Loucy (cell line): ENCODE measurements at regions not wholly inside any gene's neighbourhood (a gene's known extent, or its start where the extent isn't known, plus 50 kb on each side); places are given as distances from the start of the nearest gene placed in this dataset.

Source experiments
- EZH2phosphoT487 ChIP-seq: fragments of 200-600 bp; IDR thresholded peaks from 2 replicates; pipeline ENCODE4 v1.6.1; 2018; ENCODE audit warnings: antibody characterized with exemption, mild to moderate bottlenecking, moderate library complexity, borderline replicate concordance
- TF ChIP-seq, protein P1 (sequence below): fragments of 200-600 bp; sonication (generic); conservative IDR thresholded peaks from 2 replicates; pipeline ENCODE4 v1.5.1; 2014; ENCODE audit warnings: mild to moderate bottlenecking, antibody characterized with exemption, low read length

DNA sequence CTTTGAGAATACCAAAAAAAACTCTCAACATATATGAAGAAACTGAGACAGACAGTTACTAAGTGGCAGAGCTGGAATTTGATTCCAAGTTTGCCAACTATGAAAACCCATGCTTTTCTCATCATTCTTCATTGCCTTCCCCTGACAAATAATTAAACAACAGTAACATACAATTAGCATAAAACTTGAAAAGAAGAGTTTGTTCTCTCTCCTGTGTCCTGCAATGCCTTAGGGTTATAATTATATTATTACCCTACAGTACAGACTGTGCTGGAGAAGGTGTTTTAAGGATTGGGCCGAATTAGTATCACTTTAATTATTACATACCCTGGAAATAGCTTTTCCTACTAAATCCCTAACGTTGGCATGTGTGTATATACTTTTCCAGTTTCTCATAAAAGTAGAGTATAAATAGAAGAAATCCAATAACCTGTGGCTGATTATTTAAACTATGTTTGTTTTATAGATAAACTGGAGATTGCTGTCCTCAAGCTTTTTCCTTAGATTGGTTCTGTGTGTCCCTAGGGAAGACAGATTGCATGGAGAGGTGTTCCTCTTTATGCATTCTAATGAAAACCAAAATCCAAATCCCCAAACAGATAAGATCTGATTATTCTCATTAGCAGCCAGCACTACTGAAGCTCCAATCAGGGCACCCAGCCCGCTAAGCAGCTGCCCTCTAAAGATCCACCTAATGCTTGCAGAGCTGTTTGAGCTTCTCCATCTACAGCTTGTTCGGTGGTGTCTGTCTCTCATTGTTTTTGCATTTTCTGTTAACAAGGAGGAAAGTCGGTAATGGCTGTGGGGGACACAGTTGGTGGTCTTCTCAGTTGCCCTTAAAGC lies 156.3 kb downstream of the TM2D1 start:
- TF ChIP-seq EZH2phosphoT487: no peak
- TF ChIP-seq, protein P1, sequence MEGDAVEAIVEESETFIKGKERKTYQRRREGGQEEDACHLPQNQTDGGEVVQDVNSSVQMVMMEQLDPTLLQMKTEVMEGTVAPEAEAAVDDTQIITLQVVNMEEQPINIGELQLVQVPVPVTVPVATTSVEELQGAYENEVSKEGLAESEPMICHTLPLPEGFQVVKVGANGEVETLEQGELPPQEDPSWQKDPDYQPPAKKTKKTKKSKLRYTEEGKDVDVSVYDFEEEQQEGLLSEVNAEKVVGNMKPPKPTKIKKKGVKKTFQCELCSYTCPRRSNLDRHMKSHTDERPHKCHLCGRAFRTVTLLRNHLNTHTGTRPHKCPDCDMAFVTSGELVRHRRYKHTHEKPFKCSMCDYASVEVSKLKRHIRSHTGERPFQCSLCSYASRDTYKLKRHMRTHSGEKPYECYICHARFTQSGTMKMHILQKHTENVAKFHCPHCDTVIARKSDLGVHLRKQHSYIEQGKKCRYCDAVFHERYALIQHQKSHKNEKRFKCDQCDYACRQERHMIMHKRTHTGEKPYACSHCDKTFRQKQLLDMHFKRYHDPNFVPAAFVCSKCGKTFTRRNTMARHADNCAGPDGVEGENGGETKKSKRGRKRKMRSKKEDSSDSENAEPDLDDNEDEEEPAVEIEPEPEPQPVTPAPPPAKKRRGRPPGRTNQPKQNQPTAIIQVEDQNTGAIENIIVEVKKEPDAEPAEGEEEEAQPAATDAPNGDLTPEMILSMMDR: no peak
